Stomach (tissue), 8 donors: ENCODE measurements at regions not wholly inside any gene's neighbourhood (a gene's known extent, or its start where the extent isn't known, plus 50 kb on each side); places are given as distances from the start of the nearest gene placed in this dataset.

Experiments used
- DNase-seq, 2 donors: peaks; one replicate each; pipeline versions ENCODE4 v3.0.0 to v3.0.0-alpha.2; 2013 to 2019
- H3K27ac ChIP-seq, 5 donors: fragments of 200-600 bp in 4 of 5; sonication (generic) in 4 of 5; one replicate each; pipeline ENCODE4 v1.5.1; 2013 to 2019; ENCODE audit warnings: mild to moderate bottlenecking in 1 of 5, moderate library complexity in 1 of 5
- H3K27me3 ChIP-seq, 3 donors: fragments of 200-600 bp; sonication (generic); one replicate each; pipeline ENCODE4 v1.5.1; 2017 to 2019; ENCODE audit warnings: mixed run types in 1 of 3
- H3K36me3 ChIP-seq, 4 donors: fragments of 200-600 bp; sonication (generic); 1 replicate in 3 of 4; 2 replicates in 1 of 4; pipeline ENCODE4 v1.5.1; 2016 to 2019
- H3K4me1 ChIP-seq, 4 donors: fragments of 200-600 bp; sonication (generic); one replicate each; pipeline ENCODE4 v1.5.1; 2016 to 2019
- H3K4me3 ChIP-seq, 4 donors: fragments of 200-600 bp; sonication (generic) in 3 of 4; one replicate each; pipeline ENCODE4 v1.5.1; 2016 to 2019; ENCODE audit warnings: mild to moderate bottlenecking in 1 of 4
- H3K9me3 ChIP-seq, 4 donors: fragments of 200-600 bp; sonication (generic); one replicate each; pipeline ENCODE4 v1.5.1; 2016 to 2019
- CTCF ChIP-seq, 7 experiments: fragments of 450-650 bp in 4 of 7; fragments of 200-600 bp in 3 of 7; sonication (generic) in 3 of 7; IDR thresholded peaks; one replicate each; pipeline ENCODE4 v1.5.1; 2016 to 2019; ENCODE audit warnings: antibody characterized with exemption in 7 of 7, control low read depth in 2 of 7, mild to moderate bottlenecking in 1 of 7
- EP300 ChIP-seq: sonication (generic); formaldehyde crosslinking; IDR thresholded peaks from one replicate; pipeline ENCODE4 v1.6.1; 2017; ENCODE audit warnings: antibody characterized with exemption
- POLR2A ChIP-seq, 4 donors: fragments of 450-650 bp; IDR thresholded peaks; one replicate each; pipeline ENCODE4 v1.6.1; 2016; ENCODE audit warnings: antibody characterized with exemption in 4 of 4, control low read depth in 2 of 4, mild to moderate bottlenecking in 1 of 4, moderate library complexity in 1 of 4
- POLR2AphosphoS5 ChIP-seq, 3 donors: sonication (generic); formaldehyde crosslinking; IDR thresholded peaks; one replicate each; pipeline ENCODE4 v1.6.1; 2016; ENCODE audit warnings: antibody characterized with exemption in 3 of 3
- WGBS, 5 donors: extraction: QIAGEN DNeasy Blood & Tissue Kit in 3 of 5; methylation state at CpG; one replicate each; pipeline versions ENCODE4 v1.1.5 to v1.1.7; 2013 to 2018; 5-methylcytosine and 5-hydroxymethylcytosine counted together
- intact Hi-C: fragments of 100-400 bp; cut with DNase I; formaldehyde crosslinking; loops from one replicate; pipeline ENCODE4 v1.15.1; 2023; ENCODE audit warnings: low total_unique reads
- donor health status: healthy with polysubstance abuse.
- donor health status: Bipolar disorder and iron deficiency.
- donor health status: healthy.

GRCh38 chr1:47683401-47683800 lies 245.6 kb downstream of the FOXD2 start:
- no peak for DNase-seq
- no peak for TF ChIP-seq CTCF (IDR thresholded peaks at IDR 0.05)
- no peak for TF ChIP-seq EP300
- no peak for TF ChIP-seq POLR2A (IDR thresholded peaks at IDR 0.05)
- no peak for TF ChIP-seq POLR2AphosphoS5 (IDR thresholded peaks at IDR 0.05)
- WGBS, 5 donors = 90 to 96% (median 91%) methylated on average over 3 of the region's 3 CpGs

GRCh38 chr1:47684518-47684917 lies 246.7 kb downstream of the FOXD2 start:
- TF ChIP-seq POLR2AphosphoS5 (IDR thresholded peaks at IDR 0.05) (no peak), CTCF (IDR thresholded peaks at IDR 0.05) (no peak), EP300 (no peak), POLR2A (IDR thresholded peaks at IDR 0.05) (no peak)
- H3K27me3 ChIP-seq = peaks cover 0 to 24% (median 8%) of the 10 kb centered on the region in 3 donors
- intact Hi-C loops = no loop called here
- no peak overlapping the region for H3K27ac ChIP-seq
- H3K4me1 ChIP-seq = no peaks in the 10 kb centered on the region
- DNase-seq = no peak
- H3K36me3 ChIP-seq = no peaks in the 10 kb centered on the region
- no peak overlapping the region for H3K4me3 ChIP-seq
- H3K9me3 ChIP-seq = no peaks in the 10 kb centered on the region
- 85 to 96% (median 90%) methylated on average over 6 of the region's 6 CpGs for WGBS, 5 donors

More at GRCh38 chr1:47683401-47683800, 245.6 kb downstream of the FOXD2 start:
- intact Hi-C loops = no loop called here
- no peak overlapping the region for H3K27ac ChIP-seq
- no peaks in the 10 kb centered on the region for H3K36me3 ChIP-seq
- H3K4me3 ChIP-seq = no peak overlapping the region
- peaks cover 0 to 26% (median 5%) of the 10 kb centered on the region in 3 donors for H3K27me3 ChIP-seq
- no peaks in the 10 kb centered on the region for H3K4me1 ChIP-seq
- no peaks in the 10 kb centered on the region for H3K9me3 ChIP-seq

GRCh38 chr1:47684964-47685762 lies 247.3 kb downstream of the FOXD2 start:
- intact Hi-C loops = no loop called here
- WGBS, 5 donors = 69 to 78% (median 72%) methylated on average over 11 of the region's 11 CpGs
- no peak overlapping the region for H3K27ac ChIP-seq
- no peak overlapping the region for H3K4me3 ChIP-seq
- H3K9me3 ChIP-seq = no peaks in the 10 kb centered on the region
- DNase-seq = no peak
- peaks cover 0 to 20% (median 8%) of the 10 kb centered on the region in 3 donors for H3K27me3 ChIP-seq
- TF ChIP-seq CTCF (IDR thresholded peaks at IDR 0.05) = no peak
- TF ChIP-seq POLR2AphosphoS5 (IDR thresholded peaks at IDR 0.05) = no peak
- TF ChIP-seq EP300 = no peak
- TF ChIP-seq POLR2A (IDR thresholded peaks at IDR 0.05) = no peak
- no peaks in the 10 kb centered on the region for H3K4me1 ChIP-seq
- H3K36me3 ChIP-seq = no peaks in the 10 kb centered on the region

GRCh38 chr1:47685763-47686066 lies 247.9 kb downstream of the FOXD2 start:
- no peaks in the 10 kb centered on the region for H3K4me1 ChIP-seq
- no peak for DNase-seq
- WGBS, 5 donors = 74 to 87% (median 87%) methylated on average over 2 of the region's 2 CpGs
- intact Hi-C loops = no loop called here
- peaks cover 0 to 20% (median 8%) of the 10 kb centered on the region in 3 donors for H3K27me3 ChIP-seq
- no peak for TF ChIP-seq POLR2A (IDR thresholded peaks at IDR 0.05)
- TF ChIP-seq POLR2AphosphoS5 (IDR thresholded peaks at IDR 0.05) = no peak
- no peak for TF ChIP-seq EP300
- TF ChIP-seq CTCF (IDR thresholded peaks at IDR 0.05) = no peak
- no peak overlapping the region for H3K27ac ChIP-seq
- no peaks in the 10 kb centered on the region for H3K9me3 ChIP-seq
- H3K36me3 ChIP-seq = no peaks in the 10 kb centered on the region
- H3K4me3 ChIP-seq = no peak overlapping the region
